DMS 273 (cell line): ENCODE measurements at regions not wholly inside any gene's neighbourhood (a gene's known extent, or its start where the extent isn't known, plus 50 kb on each side); places are given as distances from the start of the nearest gene placed in this dataset.
A peak's percentile ranks its signal among the peaks of the same experiment; 100 is the strongest.

Experiments used
- DNase-seq: peaks from one replicate; lab custom pipeline; 2025; ENCODE audit not compliant: unreplicated experiment; lab: John Stamatoyannopoulos, UW

DNA sequence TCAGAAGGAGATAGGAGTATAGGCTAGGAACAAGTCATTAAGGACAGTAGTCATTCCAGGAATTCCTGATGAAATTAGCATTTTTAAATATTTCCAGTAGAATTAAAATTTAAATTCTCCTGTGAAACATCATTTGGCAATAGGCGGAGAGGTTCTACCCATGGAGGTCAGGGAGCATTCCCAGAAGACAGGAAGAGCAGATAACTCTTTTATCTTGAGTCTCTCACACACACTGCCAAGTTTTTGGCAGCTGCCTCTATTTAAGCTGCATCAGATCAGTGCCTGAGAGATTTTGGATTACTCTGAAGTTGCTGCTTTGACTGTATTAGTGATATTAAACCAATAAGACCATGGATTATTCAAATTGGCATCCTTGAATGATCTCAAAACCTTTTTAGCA lies 714.7 kb downstream of the EPHA4 start:
- no peak for DNase-seq

DNA sequence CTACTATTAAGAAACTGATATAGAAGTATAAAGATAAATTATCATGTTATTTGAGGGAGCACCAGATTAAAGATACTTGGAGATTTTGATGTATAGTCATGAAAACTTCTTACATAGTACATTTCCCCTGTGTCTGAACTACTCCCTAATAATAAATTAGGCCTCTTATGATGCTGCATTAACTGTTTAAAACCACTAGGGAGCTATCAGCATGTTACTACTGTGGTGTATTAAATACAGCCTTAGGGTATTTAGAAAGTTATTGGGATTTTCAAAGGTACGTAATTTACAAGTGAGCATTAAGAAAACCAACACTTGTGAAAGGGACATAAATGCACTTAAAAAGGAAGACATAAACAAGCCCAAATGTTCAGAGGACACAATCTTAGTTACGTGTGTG lies 714.0 kb downstream of the EPHA4 start:
- no peak for DNase-seq

DNA sequence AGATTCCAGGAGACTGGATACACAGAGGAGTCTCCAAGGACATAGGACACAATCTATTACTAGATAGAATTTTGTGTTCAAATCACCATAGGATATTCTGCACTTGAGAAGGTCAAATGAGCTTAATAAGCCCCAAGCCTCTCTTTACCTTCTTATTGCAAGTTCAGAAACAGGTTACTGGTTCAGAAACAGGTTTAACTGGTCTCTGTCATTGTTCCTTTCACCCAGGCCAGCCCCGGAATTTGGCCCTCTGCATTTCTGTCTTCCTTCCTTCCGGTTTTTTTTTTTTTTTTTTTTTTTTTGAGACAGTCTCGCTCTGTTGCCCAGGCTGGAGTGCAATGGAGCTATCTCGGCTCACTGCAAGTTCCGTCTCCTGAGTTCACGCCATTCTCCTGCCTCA lies 700.2 kb downstream of the EPHA4 start:
- DNase-seq = no peak

GRCh38 chr2:220876080-220876824 lies 695.9 kb downstream of the EPHA4 start:
- DNase-seq = no peak

DNA sequence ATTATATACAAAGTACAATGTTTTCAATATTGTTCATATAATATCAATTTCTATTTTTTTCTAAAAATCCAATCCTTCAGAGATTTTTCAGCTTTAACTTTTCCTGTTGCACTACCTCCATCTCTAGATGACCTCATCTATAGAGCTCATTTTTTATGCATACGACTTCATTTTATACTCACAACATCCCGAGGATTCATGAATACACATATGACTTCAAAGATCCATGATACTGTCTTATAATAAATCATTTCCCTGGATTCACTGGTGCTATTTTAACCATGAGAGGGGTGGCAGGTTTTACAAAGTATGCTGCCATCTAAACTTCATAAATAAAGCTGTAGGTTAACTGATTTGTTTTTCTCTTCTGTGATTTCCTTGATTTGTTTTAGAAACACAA lies 694.6 kb downstream of the EPHA4 start:
- DNase-seq = no peak

- no peak for DNase-seq
These were observed 694.2 kb downstream of the EPHA4 start for GRCh38 chr2:220877897-220878296.

GRCh38 chr2:220880623-220881596 lies 691.2 kb downstream of the EPHA4 start:
- no peak for DNase-seq

GRCh38 chr2:220882507-220882906 lies 689.6 kb downstream of the EPHA4 start:
- DNase-seq = no peak

GRCh38 chr2:220885593-220885992 lies 686.5 kb downstream of the EPHA4 start:
- DNase-seq = no peak

GRCh38 chr2:220887271-220887870 lies 684.7 kb downstream of the EPHA4 start:
- no peak for DNase-seq

- DNase-seq = no peak
These were observed 684.2 kb downstream of the EPHA4 start for GRCh38 chr2:220887876-220888275.

DNA sequence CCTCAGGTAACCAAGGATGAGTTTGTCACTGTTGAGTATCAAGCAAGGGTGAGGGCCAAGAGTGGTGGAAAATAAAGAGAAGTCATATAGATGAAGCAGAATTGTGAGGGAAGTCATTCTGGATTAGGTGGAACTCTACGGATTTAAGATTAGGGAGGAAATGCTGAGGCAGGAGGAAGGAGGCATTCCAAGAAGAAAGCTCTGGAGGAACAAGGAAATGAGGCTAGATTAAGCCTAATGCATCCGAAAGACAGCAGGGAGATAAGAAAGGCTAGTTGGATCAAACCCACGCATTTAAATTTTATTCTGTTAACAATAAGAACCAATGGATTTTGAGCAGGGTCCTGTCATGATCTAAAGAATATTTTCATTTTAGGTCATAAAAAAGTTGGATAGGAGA lies 681.2 kb downstream of the EPHA4 start:
- no peak for DNase-seq

GRCh38 chr2:220891405-220891804 lies 680.7 kb downstream of the EPHA4 start:
- peak; percentile 31 for DNase-seq

GRCh38 chr2:220892018-220892634 lies 680.0 kb downstream of the EPHA4 start:
- no peak for DNase-seq

DNA sequence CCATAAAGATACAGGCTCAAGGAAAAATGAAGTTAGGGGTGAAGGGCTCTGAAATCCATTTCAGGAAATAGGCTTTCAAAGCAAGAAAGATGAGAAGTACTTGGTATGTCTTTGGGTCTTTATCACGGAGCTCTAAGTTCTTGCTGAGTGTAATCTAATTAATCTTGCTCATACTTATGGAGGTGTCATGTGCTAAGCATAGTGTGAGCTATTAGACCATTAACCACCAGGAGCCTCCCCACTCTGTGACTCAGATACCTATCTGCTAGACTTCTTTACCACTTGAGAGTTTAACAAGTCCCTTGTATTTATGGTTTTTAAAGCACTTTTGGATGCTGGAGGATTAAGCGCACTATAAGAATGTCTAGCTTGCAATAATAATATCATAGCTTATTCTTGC lies 678.7 kb downstream of the EPHA4 start:
- DNase-seq = no peak

DNA sequence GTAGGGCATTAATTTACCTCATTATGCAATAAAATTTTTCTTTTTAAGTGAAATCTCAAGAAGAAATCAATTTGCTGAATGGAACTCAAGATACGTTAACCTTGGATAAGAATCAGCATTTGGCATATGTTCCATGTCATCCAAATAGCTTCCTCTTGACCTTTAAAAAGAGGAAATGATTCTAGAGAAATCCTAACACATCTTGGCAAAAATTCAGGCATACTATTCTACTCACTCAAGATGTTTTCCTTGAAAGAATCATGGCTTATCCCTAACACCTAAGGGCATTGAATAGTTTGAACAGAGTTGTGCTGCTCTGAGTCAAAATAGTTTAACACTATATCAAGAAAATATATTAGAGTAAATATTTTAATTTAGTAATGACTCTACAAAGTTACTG lies 678.0 kb downstream of the EPHA4 start:
- DNase-seq = no peak

- no peak for DNase-seq
These were observed 672.6 kb downstream of the EPHA4 start for GRCh38 chr2:220899492-220899891.

GRCh38 chr2:220904015-220904414 lies 668.1 kb downstream of the EPHA4 start:
- DNase-seq = no peak

- no peak for DNase-seq
These were observed 658.7 kb downstream of the EPHA4 start for GRCh38 chr2:220913384-220913783.

DNA sequence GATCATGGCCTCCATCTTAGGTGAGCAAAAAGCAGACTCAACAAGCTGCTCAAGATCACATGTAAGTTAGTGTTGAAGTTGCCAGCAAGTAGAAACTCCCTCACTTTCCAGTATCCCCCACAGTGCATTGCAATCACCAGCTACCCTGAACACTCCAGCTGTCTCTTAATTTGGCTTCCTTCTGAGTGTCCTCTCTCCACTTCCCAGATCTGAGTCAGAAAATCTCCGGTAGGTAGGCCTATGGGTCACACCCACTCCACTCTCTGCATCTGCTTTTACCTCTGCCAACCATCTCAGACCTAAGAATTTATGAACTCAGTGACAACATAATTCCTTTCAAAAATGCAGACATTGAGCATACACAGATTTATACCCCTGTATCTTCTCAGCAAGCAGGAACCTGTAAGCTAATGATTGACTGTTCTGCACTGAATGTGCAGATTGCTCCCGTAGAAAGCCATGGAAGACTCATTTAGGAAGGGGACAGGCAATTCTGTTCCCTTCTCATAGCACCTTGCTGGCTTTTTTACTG lies 656.9 kb downstream of the EPHA4 start:
- no peak for DNase-seq

DNA sequence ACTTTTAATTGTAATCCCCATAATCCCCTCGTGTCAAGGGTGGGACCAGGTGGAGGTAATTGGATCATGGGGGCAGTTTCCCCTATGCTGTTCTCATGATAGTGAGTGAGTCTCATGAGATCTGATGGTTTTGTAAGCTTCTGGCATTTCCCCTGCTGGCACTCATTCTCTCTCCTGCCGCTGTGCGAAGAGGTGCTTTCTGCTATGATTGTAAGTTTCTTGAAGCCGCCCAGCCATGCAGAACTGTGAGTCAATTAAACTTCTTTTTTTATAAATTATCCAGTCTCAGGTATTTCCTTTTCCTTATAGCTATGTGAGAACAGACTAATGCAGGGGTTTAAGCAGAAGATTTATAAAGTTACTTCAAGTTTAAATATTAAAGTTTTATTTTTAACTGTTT lies 655.2 kb downstream of the EPHA4 start:
- no peak for DNase-seq
